ENCODE measurements at regions not wholly inside any gene's neighbourhood (a gene's known extent, or its start where the extent isn't known, plus 50 kb on each side); places are given as distances from the start of the nearest gene placed in this dataset.

- Histone ChIP-seq H3K27ac (ENCODE audit: low read depth) (no peak overlapping the region), H3K36me3 (ENCODE audit: insufficient read depth) (no peaks in the 10 kb centered on the region), H3K9me2 (ENCODE audit: insufficient read depth) (no peaks in the 10 kb centered on the region), H3K27me3 (ENCODE audit: insufficient read depth) (peaks cover 54% of the 10 kb centered on the region), H3K4me2 (no peak overlapping the region), H2AFZ (no peak overlapping the region), H3F3A (replicated peaks; ENCODE audit: low read depth) (peaks cover 16% of the 10 kb centered on the region; the same call in 1 of the 2 replicates), H3K4me3 (no peak overlapping the region), H4K20me1 (replicated peaks; ENCODE audit: insufficient read depth) (no peaks in the 10 kb centered on the region), H3K4me1 (ENCODE audit: insufficient read depth) (peaks cover 12% of the 10 kb centered on the region), H3K79me2 (replicated peaks; ENCODE audit: insufficient read depth) (no peaks in the 10 kb centered on the region)
- H3K4me3 Mint-ChIP-seq, result no peak overlapping the region
- peaks cover 19% of the 10 kb centered on the region for H3K4me1 Mint-ChIP-seq
- H3K36me3 Mint-ChIP-seq (ENCODE audit: low read depth), result no peaks in the 10 kb centered on the region
- TF ChIP-seq STAT1 (IDR thresholded peaks at IDR 0.05; ENCODE audit: unreplicated experiment) (no peak), EZH2phosphoT487 (IDR thresholded peaks at IDR 0.05; ENCODE audit: unreplicated experiment) (no peak), EZH2 (IDR thresholded peaks at IDR 0.05; ENCODE audit: low read depth, unreplicated experiment) (no peak), JUNB (IDR thresholded peaks at IDR 0.05; ENCODE audit: unreplicated experiment) (no peak), NANOG (IDR thresholded peaks at IDR 0.05; ENCODE audit: borderline replicate concordance) (no peak), ZNF331 (CRISPR knock-in tag; IDR thresholded peaks at IDR 0.05; ENCODE audit: low read depth) (no peak), POLR2AphosphoS5 (IDR thresholded peaks at IDR 0.05; ENCODE audit: low read depth) (no peak), CREB1 (CRISPR knock-in tag; IDR thresholded peaks at IDR 0.05; ENCODE audit: low read depth) (no peak)
- TF ChIP-seq, protein P1, sequence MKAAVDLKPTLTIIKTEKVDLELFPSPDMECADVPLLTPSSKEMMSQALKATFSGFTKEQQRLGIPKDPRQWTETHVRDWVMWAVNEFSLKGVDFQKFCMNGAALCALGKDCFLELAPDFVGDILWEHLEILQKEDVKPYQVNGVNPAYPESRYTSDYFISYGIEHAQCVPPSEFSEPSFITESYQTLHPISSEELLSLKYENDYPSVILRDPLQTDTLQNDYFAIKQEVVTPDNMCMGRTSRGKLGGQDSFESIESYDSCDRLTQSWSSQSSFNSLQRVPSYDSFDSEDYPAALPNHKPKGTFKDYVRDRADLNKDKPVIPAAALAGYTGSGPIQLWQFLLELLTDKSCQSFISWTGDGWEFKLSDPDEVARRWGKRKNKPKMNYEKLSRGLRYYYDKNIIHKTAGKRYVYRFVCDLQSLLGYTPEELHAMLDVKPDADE (IDR thresholded peaks at IDR 0.05), result no peak
- TF ChIP-seq, protein P2, sequence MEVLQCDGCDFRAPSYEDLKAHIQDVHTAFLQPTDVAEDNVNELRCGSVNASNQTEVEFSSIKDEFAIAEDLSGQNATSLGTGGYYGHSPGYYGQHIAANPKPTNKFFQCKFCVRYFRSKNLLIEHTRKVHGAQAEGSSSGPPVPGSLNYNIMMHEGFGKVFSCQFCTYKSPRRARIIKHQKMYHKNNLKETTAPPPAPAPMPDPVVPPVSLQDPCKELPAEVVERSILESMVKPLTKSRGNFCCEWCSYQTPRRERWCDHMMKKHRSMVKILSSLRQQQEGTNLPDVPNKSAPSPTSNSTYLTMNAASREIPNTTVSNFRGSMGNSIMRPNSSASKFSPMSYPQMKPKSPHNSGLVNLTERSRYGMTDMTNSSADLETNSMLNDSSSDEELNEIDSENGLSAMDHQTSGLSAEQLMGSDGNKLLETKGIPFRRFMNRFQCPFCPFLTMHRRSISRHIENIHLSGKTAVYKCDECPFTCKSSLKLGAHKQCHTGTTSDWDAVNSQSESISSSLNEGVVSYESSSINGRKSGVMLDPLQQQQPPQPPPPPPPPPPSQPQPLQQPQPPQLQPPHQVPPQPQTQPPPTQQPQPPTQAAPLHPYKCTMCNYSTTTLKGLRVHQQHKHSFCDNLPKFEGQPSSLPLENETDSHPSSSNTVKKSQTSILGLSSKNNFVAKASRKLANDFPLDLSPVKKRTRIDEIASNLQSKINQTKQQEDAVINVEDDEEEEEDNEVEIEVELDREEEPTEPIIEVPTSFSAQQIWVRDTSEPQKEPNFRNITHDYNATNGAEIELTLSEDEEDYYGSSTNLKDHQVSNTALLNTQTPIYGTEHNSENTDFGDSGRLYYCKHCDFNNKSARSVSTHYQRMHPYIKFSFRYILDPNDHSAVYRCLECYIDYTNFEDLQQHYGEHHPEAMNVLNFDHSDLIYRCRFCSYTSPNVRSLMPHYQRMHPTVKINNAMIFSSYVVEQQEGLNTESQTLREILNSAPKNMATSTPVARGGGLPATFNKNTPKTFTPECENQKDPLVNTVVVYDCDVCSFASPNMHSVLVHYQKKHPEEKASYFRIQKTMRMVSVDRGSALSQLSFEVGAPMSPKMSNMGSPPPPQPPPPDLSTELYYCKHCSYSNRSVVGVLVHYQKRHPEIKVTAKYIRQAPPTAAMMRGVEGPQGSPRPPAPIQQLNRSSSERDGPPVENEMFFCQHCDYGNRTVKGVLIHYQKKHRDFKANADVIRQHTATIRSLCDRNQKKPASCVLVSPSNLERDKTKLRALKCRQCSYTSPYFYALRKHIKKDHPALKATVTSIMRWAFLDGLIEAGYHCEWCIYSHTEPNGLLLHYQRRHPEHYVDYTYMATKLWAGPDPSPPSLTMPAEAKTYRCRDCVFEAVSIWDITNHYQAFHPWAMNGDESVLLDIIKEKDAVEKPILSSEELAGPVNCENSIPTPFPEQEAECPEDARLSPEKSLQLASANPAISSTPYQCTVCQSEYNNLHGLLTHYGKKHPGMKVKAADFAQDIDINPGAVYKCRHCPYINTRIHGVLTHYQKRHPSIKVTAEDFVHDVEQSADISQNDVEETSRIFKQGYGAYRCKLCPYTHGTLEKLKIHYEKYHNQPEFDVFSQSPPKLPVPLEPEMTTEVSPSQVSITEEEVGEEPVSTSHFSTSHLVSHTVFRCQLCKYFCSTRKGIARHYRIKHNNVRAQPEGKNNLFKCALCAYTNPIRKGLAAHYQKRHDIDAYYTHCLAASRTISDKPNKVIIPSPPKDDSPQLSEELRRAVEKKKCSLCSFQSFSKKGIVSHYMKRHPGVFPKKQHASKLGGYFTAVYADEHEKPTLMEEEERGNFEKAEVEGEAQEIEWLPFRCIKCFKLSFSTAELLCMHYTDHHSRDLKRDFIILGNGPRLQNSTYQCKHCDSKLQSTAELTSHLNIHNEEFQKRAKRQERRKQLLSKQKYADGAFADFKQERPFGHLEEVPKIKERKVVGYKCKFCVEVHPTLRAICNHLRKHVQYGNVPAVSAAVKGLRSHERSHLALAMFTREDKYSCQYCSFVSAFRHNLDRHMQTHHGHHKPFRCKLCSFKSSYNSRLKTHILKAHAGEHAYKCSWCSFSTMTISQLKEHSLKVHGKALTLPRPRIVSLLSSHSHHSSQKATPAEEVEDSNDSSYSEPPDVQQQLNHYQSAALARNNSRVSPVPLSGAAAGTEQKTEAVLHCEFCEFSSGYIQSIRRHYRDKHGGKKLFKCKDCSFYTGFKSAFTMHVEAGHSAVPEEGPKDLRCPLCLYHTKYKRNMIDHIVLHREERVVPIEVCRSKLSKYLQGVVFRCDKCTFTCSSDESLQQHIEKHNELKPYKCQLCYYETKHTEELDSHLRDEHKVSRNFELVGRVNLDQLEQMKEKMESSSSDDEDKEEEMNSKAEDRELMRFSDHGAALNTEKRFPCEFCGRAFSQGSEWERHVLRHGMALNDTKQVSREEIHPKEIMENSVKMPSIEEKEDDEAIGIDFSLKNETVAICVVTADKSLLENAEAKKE (CRISPR knock-in tag; IDR thresholded peaks at IDR 0.05), result no peak
- TF ChIP-seq, protein P3, sequence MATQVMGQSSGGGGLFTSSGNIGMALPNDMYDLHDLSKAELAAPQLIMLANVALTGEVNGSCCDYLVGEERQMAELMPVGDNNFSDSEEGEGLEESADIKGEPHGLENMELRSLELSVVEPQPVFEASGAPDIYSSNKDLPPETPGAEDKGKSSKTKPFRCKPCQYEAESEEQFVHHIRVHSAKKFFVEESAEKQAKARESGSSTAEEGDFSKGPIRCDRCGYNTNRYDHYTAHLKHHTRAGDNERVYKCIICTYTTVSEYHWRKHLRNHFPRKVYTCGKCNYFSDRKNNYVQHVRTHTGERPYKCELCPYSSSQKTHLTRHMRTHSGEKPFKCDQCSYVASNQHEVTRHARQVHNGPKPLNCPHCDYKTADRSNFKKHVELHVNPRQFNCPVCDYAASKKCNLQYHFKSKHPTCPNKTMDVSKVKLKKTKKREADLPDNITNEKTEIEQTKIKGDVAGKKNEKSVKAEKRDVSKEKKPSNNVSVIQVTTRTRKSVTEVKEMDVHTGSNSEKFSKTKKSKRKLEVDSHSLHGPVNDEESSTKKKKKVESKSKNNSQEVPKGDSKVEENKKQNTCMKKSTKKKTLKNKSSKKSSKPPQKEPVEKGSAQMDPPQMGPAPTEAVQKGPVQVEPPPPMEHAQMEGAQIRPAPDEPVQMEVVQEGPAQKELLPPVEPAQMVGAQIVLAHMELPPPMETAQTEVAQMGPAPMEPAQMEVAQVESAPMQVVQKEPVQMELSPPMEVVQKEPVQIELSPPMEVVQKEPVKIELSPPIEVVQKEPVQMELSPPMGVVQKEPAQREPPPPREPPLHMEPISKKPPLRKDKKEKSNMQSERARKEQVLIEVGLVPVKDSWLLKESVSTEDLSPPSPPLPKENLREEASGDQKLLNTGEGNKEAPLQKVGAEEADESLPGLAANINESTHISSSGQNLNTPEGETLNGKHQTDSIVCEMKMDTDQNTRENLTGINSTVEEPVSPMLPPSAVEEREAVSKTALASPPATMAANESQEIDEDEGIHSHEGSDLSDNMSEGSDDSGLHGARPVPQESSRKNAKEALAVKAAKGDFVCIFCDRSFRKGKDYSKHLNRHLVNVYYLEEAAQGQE (IDR thresholded peaks at IDR 0.05; ENCODE audit: unreplicated experiment), result no peak
- TF ChIP-seq, protein P4, sequence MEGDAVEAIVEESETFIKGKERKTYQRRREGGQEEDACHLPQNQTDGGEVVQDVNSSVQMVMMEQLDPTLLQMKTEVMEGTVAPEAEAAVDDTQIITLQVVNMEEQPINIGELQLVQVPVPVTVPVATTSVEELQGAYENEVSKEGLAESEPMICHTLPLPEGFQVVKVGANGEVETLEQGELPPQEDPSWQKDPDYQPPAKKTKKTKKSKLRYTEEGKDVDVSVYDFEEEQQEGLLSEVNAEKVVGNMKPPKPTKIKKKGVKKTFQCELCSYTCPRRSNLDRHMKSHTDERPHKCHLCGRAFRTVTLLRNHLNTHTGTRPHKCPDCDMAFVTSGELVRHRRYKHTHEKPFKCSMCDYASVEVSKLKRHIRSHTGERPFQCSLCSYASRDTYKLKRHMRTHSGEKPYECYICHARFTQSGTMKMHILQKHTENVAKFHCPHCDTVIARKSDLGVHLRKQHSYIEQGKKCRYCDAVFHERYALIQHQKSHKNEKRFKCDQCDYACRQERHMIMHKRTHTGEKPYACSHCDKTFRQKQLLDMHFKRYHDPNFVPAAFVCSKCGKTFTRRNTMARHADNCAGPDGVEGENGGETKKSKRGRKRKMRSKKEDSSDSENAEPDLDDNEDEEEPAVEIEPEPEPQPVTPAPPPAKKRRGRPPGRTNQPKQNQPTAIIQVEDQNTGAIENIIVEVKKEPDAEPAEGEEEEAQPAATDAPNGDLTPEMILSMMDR (conservative IDR thresholded peaks at IDR 0.05; ENCODE audit: low read depth in 2 of 2), result no peak
- H3K27me3 Mint-ChIP-seq (ENCODE audit: insufficient read depth, low read depth, poor library complexity), result peaks cover 50% of the 10 kb centered on the region
- peaks cover 2% of the 10 kb centered on the region; the same call in 2 of the 3 replicates for H3K9me3 Mint-ChIP-seq
- no peak for DNase-seq (ENCODE audit: low spot score)
- no peak for ATAC-seq
- no peak overlapping the region for H3K27ac Mint-ChIP-seq
Observed at GRCh38 chr2:120583121-120583520, 152.5 kb upstream of the GLI2 start.
